ENCODE measurements at regions not wholly inside any gene's neighbourhood (a gene's known extent, or its start where the extent isn't known, plus 50 kb on each side); places are given as distances from the start of the nearest gene placed in this dataset.

DNA sequence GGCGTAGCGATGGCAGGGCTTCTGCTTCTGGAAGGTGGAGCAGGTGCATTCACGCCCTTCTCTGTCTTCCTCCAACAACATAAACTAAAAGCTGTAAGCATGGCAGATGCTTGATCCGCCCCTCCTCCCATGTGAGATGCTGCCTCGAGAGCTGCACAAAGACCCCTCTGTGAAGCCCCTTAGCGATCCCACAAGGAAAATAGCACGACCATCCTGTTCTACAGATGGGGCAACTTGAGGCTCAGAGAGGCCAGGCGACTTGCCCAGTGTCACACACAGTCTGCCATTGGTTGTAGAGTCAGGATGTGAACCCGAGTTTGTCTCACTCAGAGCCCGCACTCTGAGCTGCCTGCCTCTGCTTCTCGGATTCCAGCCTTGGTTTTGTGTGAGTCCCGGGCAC lies 144.4 kb downstream of the SCARB1 start:
- no peaks in the 10 kb centered on the region for H3K36me3 ChIP-seq (ENCODE audit: control insufficient read depth, insufficient read depth, low read length)
- BruUV-seq (replicated peaks): no TSS peak
- no peak overlapping the region for H3K4me3 ChIP-seq (ENCODE audit: insufficient read depth, low read depth, low read length)
- no peak overlapping the region for H4K91ac ChIP-seq (ENCODE audit: insufficient read depth, low read depth, low read length)
- ChIA-PET POLR2A (ENCODE audit: unreplicated experiment) (no interaction called here), CTCF (interaction anchor here (0.5 kb wide), 1 partner anchor 10 kb away, joined by 3 read pairs; no protein-coding TSS in a partner anchor)
- no peak overlapping the region for H2AFZ ChIP-seq (replicated peaks; ENCODE audit: low read length, poor library complexity)
- no peak overlapping the region for H4K8ac ChIP-seq (ENCODE audit: low read depth in 2 of 2, low read length in 2 of 2)
- H3K4me1 ChIP-seq (ENCODE audit: control insufficient read depth, insufficient read depth, low read length): peaks cover 12% of the 10 kb centered on the region
- H3K79me1 ChIP-seq (ENCODE audit: low read depth in 1 of 2, low read length in 2 of 2): no peaks in the 10 kb centered on the region
- no peak overlapping the region for H3K27ac ChIP-seq (ENCODE audit: insufficient read depth, low read length)
- H2AK9ac ChIP-seq (replicated peaks; ENCODE audit: low read depth, low read length, poor library complexity): peak overlapping the region; percentile 15
- no peak for TF ChIP-seq SMC3 (IDR thresholded peaks at IDR 0.05; ENCODE audit: low read depth, low read length)
- no peak for TF ChIP-seq MAZ (IDR thresholded peaks at IDR 0.05; ENCODE audit: borderline replicate concordance, low read depth, low read length)
- TF ChIP-seq RCOR1 (IDR thresholded peaks at IDR 0.05; ENCODE audit: insufficient replicate concordance, low read length): no peak
- TF ChIP-seq MXI1 (IDR thresholded peaks at IDR 0.05; ENCODE audit: borderline replicate concordance, low read depth, low read length): no peak
- TF ChIP-seq CEBPB (IDR thresholded peaks at IDR 0.05; ENCODE audit: low read depth, low read length): no peak
- no peak for TF ChIP-seq NFE2L2 (IDR thresholded peaks at IDR 0.05; ENCODE audit: low read depth, low read length)
- TF ChIP-seq CHD1 (IDR thresholded peaks at IDR 0.05; ENCODE audit: low read depth, low read length): no peak
- TF ChIP-seq RFX5 (IDR thresholded peaks at IDR 0.05; ENCODE audit: low read depth, low read length): no peak
- TF ChIP-seq, protein P1, sequence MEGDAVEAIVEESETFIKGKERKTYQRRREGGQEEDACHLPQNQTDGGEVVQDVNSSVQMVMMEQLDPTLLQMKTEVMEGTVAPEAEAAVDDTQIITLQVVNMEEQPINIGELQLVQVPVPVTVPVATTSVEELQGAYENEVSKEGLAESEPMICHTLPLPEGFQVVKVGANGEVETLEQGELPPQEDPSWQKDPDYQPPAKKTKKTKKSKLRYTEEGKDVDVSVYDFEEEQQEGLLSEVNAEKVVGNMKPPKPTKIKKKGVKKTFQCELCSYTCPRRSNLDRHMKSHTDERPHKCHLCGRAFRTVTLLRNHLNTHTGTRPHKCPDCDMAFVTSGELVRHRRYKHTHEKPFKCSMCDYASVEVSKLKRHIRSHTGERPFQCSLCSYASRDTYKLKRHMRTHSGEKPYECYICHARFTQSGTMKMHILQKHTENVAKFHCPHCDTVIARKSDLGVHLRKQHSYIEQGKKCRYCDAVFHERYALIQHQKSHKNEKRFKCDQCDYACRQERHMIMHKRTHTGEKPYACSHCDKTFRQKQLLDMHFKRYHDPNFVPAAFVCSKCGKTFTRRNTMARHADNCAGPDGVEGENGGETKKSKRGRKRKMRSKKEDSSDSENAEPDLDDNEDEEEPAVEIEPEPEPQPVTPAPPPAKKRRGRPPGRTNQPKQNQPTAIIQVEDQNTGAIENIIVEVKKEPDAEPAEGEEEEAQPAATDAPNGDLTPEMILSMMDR (conservative IDR thresholded peaks at IDR 0.05; ENCODE audit: low read depth, low read length): no peak
- no peak for TF ChIP-seq FOS (IDR thresholded peaks at IDR 0.05; ENCODE audit: low read depth, low read length)
- no peak for TF ChIP-seq USF2 (IDR thresholded peaks at IDR 0.05; ENCODE audit: low read depth, low read length)
- TF ChIP-seq RAD21 (IDR thresholded peaks at IDR 0.05; ENCODE audit: low read length): no peak
- no peak for TF ChIP-seq MAFK (IDR thresholded peaks at IDR 0.05; ENCODE audit: low read depth, low read length)
- TF ChIP-seq ELK1 (IDR thresholded peaks at IDR 0.05; ENCODE audit: borderline replicate concordance, low read depth, low read length): no peak
- no peak for TF ChIP-seq BHLHE40 (IDR thresholded peaks at IDR 0.05; ENCODE audit: low read depth, low read length)
- no peak for DNase-seq
- H3K9ac ChIP-seq (ENCODE audit: low read depth, low read length): no peak overlapping the region
- H3K23ac ChIP-seq (ENCODE audit: low read depth, low read length): no peak overlapping the region
- H3K14ac ChIP-seq (replicated peaks; ENCODE audit: low read depth, low read length): no peak overlapping the region
- H2BK120ac ChIP-seq (ENCODE audit: low read depth, low read length): no peak overlapping the region; the same call in 1 of the 2 replicates
- H3K18ac ChIP-seq (ENCODE audit: low read depth, low read length): no peak overlapping the region
- H2BK15ac ChIP-seq (ENCODE audit: low read depth, low read length): no peak overlapping the region
- H2BK5ac ChIP-seq (ENCODE audit: low read depth, low read length, poor library complexity, severe bottlenecking): no peak overlapping the region
- no peak overlapping the region for H4K5ac ChIP-seq (ENCODE audit: low read depth, low read length)
- peaks cover 3% of the 10 kb centered on the region; the same call in 1 of the 2 replicates for H4K20me1 ChIP-seq (ENCODE audit: insufficient read depth, low read length)
- dilution Hi-C loops (cut with HindIII; ENCODE audit: low sequenced_read_pairs, unreplicated experiment) (no loop called here), in situ Hi-C loops (cut with MboI; ENCODE audit: low sequenced_read_pairs) (no loop called here), intact Hi-C loops (cut with micrococcal nuclease) (no loop called here)
- peak overlapping the region; percentile 46; the same call in 1 of the 2 replicates for H2AK5ac ChIP-seq (ENCODE audit: low read depth, low read length)
- H3K9me3 ChIP-seq (ENCODE audit: control insufficient read depth, insufficient read depth, low read length): peaks cover 3% of the 10 kb centered on the region; the same call in 1 of the 2 replicates
- no peak overlapping the region for H3K4me2 ChIP-seq (ENCODE audit: low read depth, low read length)
- no peak overlapping the region for H3K56ac ChIP-seq (ENCODE audit: extremely low read depth, insufficient read depth, low read length)
- no peaks in the 10 kb centered on the region for H3K27me3 ChIP-seq (ENCODE audit: control insufficient read depth, insufficient read depth, low read length)
- 89% methylated on average over 8 of the region's 12 CpGs; no CpG with 5 or more reads in 1 of the 2 experiments for WGBS, 2 experiments (ENCODE audit: extremely low coverage in 2 of 2, insufficient read length in 1 of 2)
- H2BK20ac ChIP-seq (ENCODE audit: low read depth, low read length): no peak overlapping the region
- no peaks in the 10 kb centered on the region; the same call in 1 of the 2 replicates for H3K9me1 ChIP-seq (ENCODE audit: insufficient read depth, low read length)
- ATAC-seq (ENCODE audit: low read depth): no peak
- no peak overlapping the region for H3K4ac ChIP-seq (ENCODE audit: low read depth, low read length)

All from IMR-90 (cell line).